Esophagus muscularis mucosa (tissue), 4 donors: ENCODE measurements at regions not wholly inside any gene's neighbourhood (a gene's known extent, or its start where the extent isn't known, plus 50 kb on each side); places are given as distances from the start of the nearest gene placed in this dataset.

Experiments used
- DNase-seq: peaks from one replicate; pipeline ENCODE4 v3.0.0-alpha.2; 2017; ENCODE audit errors: extremely low spot score
- H3K27ac ChIP-seq, 4 donors: fragments of 200-600 bp; sonication (generic); replicated peaks in 1 of 4; 1 replicate in 3 of 4; 2 replicates in 1 of 4; pipeline ENCODE4 v1.5.1; 2016 to 2019; ENCODE audit warnings: mild to moderate bottlenecking in 1 of 4
- H3K27me3 ChIP-seq, 4 donors: fragments of 200-600 bp; sonication (generic); one replicate each; pipeline versions ENCODE4 v1.5.1 to v1.6.0; 2016 to 2019
- H3K36me3 ChIP-seq, 4 donors: fragments of 200-600 bp; sonication (generic); one replicate each; pipeline ENCODE4 v1.5.1; 2016 to 2019
- H3K4me1 ChIP-seq, 4 donors: fragments of 200-600 bp; sonication (generic); one replicate each; pipeline ENCODE4 v1.5.1; 2016 to 2019
- H3K4me3 ChIP-seq, 4 donors: fragments of 200-600 bp; sonication (generic); 1 replicate in 2 of 4; 2 replicates in 2 of 4; pipeline ENCODE4 v1.5.1; 2016 to 2019; ENCODE audit warnings: mild to moderate bottlenecking in 4 of 4, moderate library complexity in 1 of 4
- H3K9me3 ChIP-seq, 4 donors: fragments of 200-600 bp; sonication (generic); 1 replicate in 3 of 4; 2 replicates in 1 of 4; pipeline ENCODE4 v1.5.1; 2016 to 2019
- EP300 ChIP-seq: sonication (generic); formaldehyde crosslinking; IDR thresholded peaks from one replicate; pipeline ENCODE4 v1.6.1; 2017; ENCODE audit warnings: antibody characterized with exemption
- POLR2A ChIP-seq: fragments of 450-650 bp; IDR thresholded peaks from one replicate; pipeline ENCODE4 v1.6.1; 2017; ENCODE audit warnings: antibody characterized with exemption, moderate library complexity, mild to moderate bottlenecking, low read depth
- POLR2AphosphoS5 ChIP-seq, 2 donors: sonication (generic); formaldehyde crosslinking; IDR thresholded peaks; one replicate each; pipeline ENCODE4 v1.6.1; 2017; ENCODE audit warnings: antibody characterized with exemption in 2 of 2
- WGBS: methylation state at CpG from one replicate; pipeline ENCODE4 v1.1.5; 2018; 5-methylcytosine and 5-hydroxymethylcytosine counted together
- intact Hi-C: fragments of 100-400 bp; cut with DNase I; formaldehyde crosslinking; loops from one replicate; pipeline ENCODE4 v1.15.1; 2023
- TF ChIP-seq, protein P1 (sequence below), 3 experiments: fragments of 200-600 bp in 2 of 3; fragments of 450-650 bp in 1 of 3; sonication (generic) in 2 of 3; IDR thresholded peaks; one replicate each; pipeline ENCODE4 v1.5.1; 2017 to 2019; ENCODE audit warnings: antibody characterized with exemption in 3 of 3, mild to moderate bottlenecking in 2 of 3, moderate library complexity in 1 of 3

DNA sequence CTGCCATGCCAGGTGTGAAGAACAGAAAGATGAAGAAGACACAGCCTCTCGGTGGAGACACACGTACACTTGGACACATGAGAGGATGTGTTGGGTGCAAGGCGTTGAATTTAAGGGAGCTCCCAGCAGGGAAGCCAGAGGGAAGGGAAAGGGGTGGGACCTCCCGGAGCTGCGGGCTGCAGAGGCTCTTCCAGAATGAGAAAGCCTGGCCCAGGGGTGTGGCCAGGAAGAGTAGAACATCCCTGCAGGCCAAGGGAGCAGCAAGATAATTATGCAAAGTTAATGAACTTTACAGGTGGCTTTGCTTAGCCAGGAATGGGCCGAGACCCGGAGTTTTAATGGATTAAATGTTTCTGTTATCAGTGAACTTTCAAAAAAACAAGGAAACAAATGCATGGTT is 270.3 kb downstream of the KLF6 start:
- WGBS: 69% methylated on average over 7 of the region's 7 CpGs
- Histone ChIP-seq H3K4me3 (no peak overlapping the region), H3K4me1 (peaks cover 0 to 5% (median 0%) of the 10 kb centered on the region in 4 donors), H3K27ac (no peak overlapping the region), H3K9me3 (no peaks in the 10 kb centered on the region), H3K36me3 (no peaks in the 10 kb centered on the region), H3K27me3 (no peaks in the 10 kb centered on the region)
- DNase-seq: no peak
- intact Hi-C loops: no loop called here
- TF ChIP-seq POLR2AphosphoS5 (IDR thresholded peaks at IDR 0.05) (no peak), EP300 (no peak), POLR2A (no peak)
- TF ChIP-seq, protein P1, sequence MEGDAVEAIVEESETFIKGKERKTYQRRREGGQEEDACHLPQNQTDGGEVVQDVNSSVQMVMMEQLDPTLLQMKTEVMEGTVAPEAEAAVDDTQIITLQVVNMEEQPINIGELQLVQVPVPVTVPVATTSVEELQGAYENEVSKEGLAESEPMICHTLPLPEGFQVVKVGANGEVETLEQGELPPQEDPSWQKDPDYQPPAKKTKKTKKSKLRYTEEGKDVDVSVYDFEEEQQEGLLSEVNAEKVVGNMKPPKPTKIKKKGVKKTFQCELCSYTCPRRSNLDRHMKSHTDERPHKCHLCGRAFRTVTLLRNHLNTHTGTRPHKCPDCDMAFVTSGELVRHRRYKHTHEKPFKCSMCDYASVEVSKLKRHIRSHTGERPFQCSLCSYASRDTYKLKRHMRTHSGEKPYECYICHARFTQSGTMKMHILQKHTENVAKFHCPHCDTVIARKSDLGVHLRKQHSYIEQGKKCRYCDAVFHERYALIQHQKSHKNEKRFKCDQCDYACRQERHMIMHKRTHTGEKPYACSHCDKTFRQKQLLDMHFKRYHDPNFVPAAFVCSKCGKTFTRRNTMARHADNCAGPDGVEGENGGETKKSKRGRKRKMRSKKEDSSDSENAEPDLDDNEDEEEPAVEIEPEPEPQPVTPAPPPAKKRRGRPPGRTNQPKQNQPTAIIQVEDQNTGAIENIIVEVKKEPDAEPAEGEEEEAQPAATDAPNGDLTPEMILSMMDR (IDR thresholded peaks at IDR 0.05): no peak

DNA sequence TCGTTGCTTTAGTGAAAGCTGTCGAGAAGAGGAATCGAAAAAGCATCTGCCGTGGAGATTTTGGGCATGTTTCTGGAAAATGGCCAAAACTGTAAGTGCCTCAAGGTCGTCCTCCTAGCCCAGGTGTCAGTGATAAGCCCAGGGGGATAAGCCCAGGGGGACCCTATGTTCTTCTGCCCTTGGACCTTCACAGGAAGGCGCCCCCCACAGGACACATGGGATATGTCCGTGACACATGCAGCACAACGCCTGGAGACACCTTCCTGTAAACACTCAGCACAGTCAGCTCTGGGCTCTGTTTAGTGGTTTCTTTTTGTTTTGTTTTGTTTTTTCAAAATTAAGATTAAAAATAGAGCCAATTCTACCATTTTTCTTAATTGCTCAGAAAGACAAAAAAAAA is 272.7 kb downstream of the KLF6 start:
- no peak overlapping the region for H3K27ac ChIP-seq
- no peaks in the 10 kb centered on the region for H3K27me3 ChIP-seq
- peaks cover 0 to 5% (median 0%) of the 10 kb centered on the region in 4 donors for H3K4me1 ChIP-seq
- WGBS: 82% methylated on average over 8 of the region's 8 CpGs
- intact Hi-C loops: no loop called here
- no peaks in the 10 kb centered on the region for H3K9me3 ChIP-seq
- no peak for DNase-seq
- H3K36me3 ChIP-seq: no peaks in the 10 kb centered on the region
- TF ChIP-seq POLR2A: no peak
- H3K4me3 ChIP-seq: no peak overlapping the region

DNA sequence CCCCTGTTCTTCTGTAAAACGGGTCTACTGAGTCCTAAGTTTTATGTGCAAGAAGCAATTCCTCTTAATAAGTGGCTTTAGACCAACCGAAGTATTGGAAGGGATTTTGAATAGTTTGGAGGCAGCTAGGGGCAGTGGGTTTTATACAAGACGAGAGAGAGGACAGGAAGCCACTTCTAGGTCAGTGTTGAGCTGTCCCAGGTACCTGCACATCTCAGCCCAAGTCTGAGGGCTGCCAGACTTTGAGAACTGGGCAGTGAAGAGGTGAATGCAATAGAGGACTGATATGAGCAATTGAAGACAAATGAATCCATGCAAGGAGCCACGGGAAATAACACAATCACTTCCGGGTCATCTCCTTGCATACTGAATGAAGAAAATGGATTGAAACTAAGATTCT is 273.5 kb downstream of the KLF6 start:
- no peaks in the 10 kb centered on the region for H3K27me3 ChIP-seq
- intact Hi-C loops: no loop called here
- H3K4me1 ChIP-seq: no peaks in the 10 kb centered on the region
- TF ChIP-seq POLR2A (no peak), POLR2AphosphoS5 (IDR thresholded peaks at IDR 0.05) (no peak), EP300 (no peak)
- TF ChIP-seq, protein P1 (IDR thresholded peaks at IDR 0.05): no peak
- H3K9me3 ChIP-seq: no peaks in the 10 kb centered on the region
- no peak overlapping the region for H3K27ac ChIP-seq
- no peaks in the 10 kb centered on the region for H3K36me3 ChIP-seq
- no peak overlapping the region for H3K4me3 ChIP-seq
- 90% methylated on average over 5 of the region's 5 CpGs for WGBS
- DNase-seq: no peak

DNA sequence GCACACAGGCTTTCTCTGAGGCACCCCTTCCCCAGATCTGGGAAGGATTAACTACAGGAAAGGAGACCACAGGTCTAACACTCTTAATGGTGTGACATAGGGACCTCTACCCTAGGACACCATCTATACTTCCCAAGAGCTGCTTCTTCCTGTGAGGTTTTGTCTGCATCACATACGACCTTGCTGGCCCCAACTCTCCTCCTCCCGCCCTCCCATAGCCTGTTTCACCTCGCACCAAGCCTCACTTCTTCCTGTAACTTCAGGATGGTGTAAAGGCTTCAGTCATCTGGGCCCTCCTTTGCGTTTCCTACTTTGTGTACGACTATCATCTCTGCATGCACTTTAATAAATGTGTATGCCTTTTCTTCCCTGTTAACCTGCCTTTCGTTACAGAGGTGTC is 274.3 kb downstream of the KLF6 start:
- Histone ChIP-seq H3K27ac (no peak overlapping the region), H3K36me3 (no peaks in the 10 kb centered on the region), H3K27me3 (no peaks in the 10 kb centered on the region), H3K4me3 (no peak overlapping the region), H3K4me1 (no peaks in the 10 kb centered on the region), H3K9me3 (no peaks in the 10 kb centered on the region)
- intact Hi-C loops: no loop called here
- no peak for TF ChIP-seq POLR2AphosphoS5 (IDR thresholded peaks at IDR 0.05)
- no peak for TF ChIP-seq EP300
- TF ChIP-seq, protein P1 (IDR thresholded peaks at IDR 0.05): no peak
- TF ChIP-seq POLR2A: no peak
- 81% methylated on average over 6 of the region's 6 CpGs for WGBS
- DNase-seq: no peak

DNA sequence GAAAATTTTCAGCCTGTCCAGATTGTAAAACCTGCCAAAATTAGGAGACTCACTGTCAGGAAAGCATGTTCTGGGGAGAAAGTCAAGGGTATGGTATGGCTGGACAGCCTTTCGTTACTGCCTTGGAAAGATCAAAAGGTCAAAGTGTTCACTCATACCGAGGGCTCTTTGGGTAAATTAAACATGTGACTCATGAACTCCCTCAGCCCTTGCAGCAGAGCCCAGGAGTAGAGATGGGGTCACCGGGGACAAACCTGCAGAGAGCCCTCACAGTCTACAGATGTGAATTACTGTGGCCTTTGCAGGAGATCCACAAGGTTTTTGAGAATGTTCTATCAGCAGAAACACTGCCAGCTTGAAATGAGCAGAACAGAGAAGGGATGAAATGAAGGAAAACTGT is 275.7 kb downstream of the KLF6 start:
- 72% methylated on average over 3 of the region's 3 CpGs for WGBS
- H3K4me3 ChIP-seq: no peak overlapping the region
- H3K27ac ChIP-seq: no peak overlapping the region
- H3K36me3 ChIP-seq: no peaks in the 10 kb centered on the region
- H3K27me3 ChIP-seq: no peaks in the 10 kb centered on the region
- no peak for DNase-seq
- no peaks in the 10 kb centered on the region for H3K4me1 ChIP-seq
- TF ChIP-seq, protein P1 (IDR thresholded peaks at IDR 0.05): no peak
- TF ChIP-seq POLR2AphosphoS5 (IDR thresholded peaks at IDR 0.05) (no peak), POLR2A (no peak), EP300 (no peak)
- H3K9me3 ChIP-seq: no peaks in the 10 kb centered on the region
- intact Hi-C loops: no loop called here
